Osteocyte (in vitro differentiated cells): ENCODE measurements at regions not wholly inside any gene's neighbourhood (a gene's known extent, or its start where the extent isn't known, plus 50 kb on each side); places are given as distances from the start of the nearest gene placed in this dataset.
"Not testable (repeated sequence)": the region's sequence is repeated elsewhere in the genome, so short reads cannot be mapped to it uniquely, and the experiment has no call there.

ENCODE experiments used
- DNase-seq: peaks from one replicate; pipeline ENCODE4 v3.0.0; 2021; ENCODE audit warnings: mixed read lengths; ENCODE audit not compliant: unreplicated experiment; ENCODE audit errors: extremely low spot score
- H3K27ac Mint-ChIP-seq: one replicate; pipeline ENCODE4 v1.8.0; 2021; ENCODE audit warnings: mild to moderate bottlenecking, mixed read lengths; ENCODE audit not compliant: unreplicated experiment
- H3K27me3 Mint-ChIP-seq: one replicate; pipeline ENCODE4 v1.8.0; 2021; ENCODE audit warnings: mixed read lengths; ENCODE audit not compliant: unreplicated experiment
- H3K36me3 Mint-ChIP-seq: one replicate; pipeline ENCODE4 v1.8.0; 2021; ENCODE audit warnings: mixed read lengths; ENCODE audit not compliant: unreplicated experiment
- H3K4me1 Mint-ChIP-seq: one replicate; pipeline ENCODE4 v1.8.0; 2021; ENCODE audit warnings: mixed read lengths; ENCODE audit not compliant: unreplicated experiment
- H3K4me3 Mint-ChIP-seq: one replicate; pipeline ENCODE4 v1.8.0; 2021; ENCODE audit warnings: mild to moderate bottlenecking, moderate library complexity, mixed read lengths; ENCODE audit not compliant: unreplicated experiment
- H3K9me3 Mint-ChIP-seq: one replicate; pipeline ENCODE4 v1.8.0; 2021; ENCODE audit warnings: mixed read lengths; ENCODE audit not compliant: unreplicated experiment
- CTCF ChIP-seq: fragments of 200-600 bp; sonication (generic); IDR thresholded peaks from 2 replicates; pipeline ENCODE4 v1.5.0; 2021; ENCODE audit warnings: antibody characterized with exemption, mild to moderate bottlenecking, moderate library complexity

DNA sequence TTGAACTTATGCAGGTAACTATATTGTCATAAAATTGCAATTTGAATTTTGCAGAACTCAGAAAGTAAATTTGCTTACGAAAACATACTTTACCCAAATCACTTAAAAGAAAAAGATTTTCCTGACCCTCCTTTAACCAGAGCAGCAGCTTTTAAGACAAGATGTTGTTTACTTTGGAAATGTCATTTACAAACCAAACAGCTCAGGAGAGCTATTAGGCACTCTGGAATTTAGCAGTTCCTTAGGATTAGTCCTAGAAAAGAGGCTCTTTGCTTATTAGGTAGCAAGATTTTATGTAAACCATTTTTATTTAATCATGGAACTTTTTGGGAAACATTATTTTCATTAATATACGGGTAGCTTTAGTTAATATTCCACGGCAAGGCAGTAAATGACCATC is 765.7 kb upstream of the POU3F4 start:
- Mint-ChIP-seq H3K4me1 (no peaks in the 10 kb centered on the region), H3K27me3 (no peaks in the 10 kb centered on the region), H3K9me3 (peaks cover 6% of the 10 kb centered on the region), H3K36me3 (no peaks in the 10 kb centered on the region), H3K27ac (no peak overlapping the region), H3K4me3 (no peak overlapping the region)
- no peak for TF ChIP-seq CTCF
- no peak for DNase-seq

DNA sequence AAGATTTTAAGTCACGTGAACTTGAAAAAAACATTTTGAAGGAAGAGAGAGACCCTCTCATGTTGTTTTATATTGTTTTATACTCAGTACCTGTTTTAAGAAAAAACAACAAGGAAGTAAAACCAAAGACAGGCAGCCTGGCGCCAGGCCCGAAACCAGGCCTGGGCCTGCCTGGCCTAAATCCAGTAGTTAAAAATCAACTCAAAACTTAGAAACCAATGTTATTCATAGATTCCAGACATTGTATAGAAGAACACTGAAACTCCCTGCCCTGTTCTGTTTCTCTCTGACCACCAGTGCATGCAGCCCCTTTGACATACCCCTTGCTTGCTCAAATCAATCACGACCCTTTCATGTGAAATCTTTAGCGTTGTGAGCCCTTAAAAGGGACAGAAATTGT is 762.4 kb upstream of the POU3F4 start:
- peaks cover 18% of the 10 kb centered on the region for H3K9me3 Mint-ChIP-seq
- not testable (repeated sequence) for H3K4me1 Mint-ChIP-seq, H3K36me3 Mint-ChIP-seq, DNase-seq, H3K27ac Mint-ChIP-seq, H3K4me3 Mint-ChIP-seq, H3K27me3 Mint-ChIP-seq

GRCh38 chrX:82748906-82749505 is 759.1 kb upstream of the POU3F4 start:
- Mint-ChIP-seq H3K36me3 (no peaks in the 10 kb centered on the region), H3K4me3 (no peak overlapping the region)

GRCh38 chrX:82756272-82756671 is 751.8 kb upstream of the POU3F4 start:
- Mint-ChIP-seq H3K4me1 (no peaks in the 10 kb centered on the region), H3K4me3 (no peak overlapping the region), H3K9me3 (peaks cover 25% of the 10 kb centered on the region), H3K27ac (no peak overlapping the region), H3K27me3 (no peaks in the 10 kb centered on the region), H3K36me3 (no peaks in the 10 kb centered on the region)
- no peak for DNase-seq
- TF ChIP-seq CTCF, result no peak

More at GRCh38 chrX:82748906-82749505, 759.1 kb upstream of the POU3F4 start:
- no peak for TF ChIP-seq CTCF
- Mint-ChIP-seq H3K4me1 (no peaks in the 10 kb centered on the region), H3K27ac (no peak overlapping the region), H3K27me3 (no peaks in the 10 kb centered on the region), H3K9me3 (peaks cover 22% of the 10 kb centered on the region)
- DNase-seq, result no peak

DNA sequence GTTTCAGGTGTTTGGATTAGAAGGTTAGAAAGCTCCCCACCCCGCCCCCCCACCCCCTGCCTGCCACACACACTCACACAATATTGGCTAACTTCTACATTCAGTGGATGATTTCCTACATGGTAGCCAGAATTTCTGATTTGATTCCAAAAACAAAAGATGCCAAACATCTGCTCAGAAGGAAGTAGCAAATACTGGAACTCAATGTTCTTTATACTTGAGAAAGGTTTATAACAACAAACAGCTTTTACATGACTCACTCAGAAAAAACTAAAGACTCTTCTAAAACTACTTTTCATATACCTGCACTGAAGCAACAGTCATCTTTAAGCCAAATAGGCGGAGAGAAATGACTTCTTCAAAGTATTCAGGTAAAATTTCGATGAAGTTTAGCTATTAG is 750.5 kb upstream of the POU3F4 start:
- Mint-ChIP-seq H3K36me3 (no peaks in the 10 kb centered on the region), H3K9me3 (peaks cover 27% of the 10 kb centered on the region), H3K27ac (no peak overlapping the region), H3K4me3 (no peak overlapping the region), H3K27me3 (no peaks in the 10 kb centered on the region), H3K4me1 (no peaks in the 10 kb centered on the region)
- no peak for TF ChIP-seq CTCF
- DNase-seq, result no peak

GRCh38 chrX:82764521-82764920 is 743.6 kb upstream of the POU3F4 start:
- Mint-ChIP-seq H3K4me3 (no peak overlapping the region), H3K27me3 (no peaks in the 10 kb centered on the region)
- no peak for DNase-seq

More at GRCh38 chrX:82764521-82764920, 743.6 kb upstream of the POU3F4 start:
- H3K27ac Mint-ChIP-seq, result no peak overlapping the region
- H3K9me3 Mint-ChIP-seq, result peaks cover 51% of the 10 kb centered on the region
- no peaks in the 10 kb centered on the region for H3K4me1 Mint-ChIP-seq
- no peaks in the 10 kb centered on the region for H3K36me3 Mint-ChIP-seq
- TF ChIP-seq CTCF, result no peak
